Peyer's patch (tissue), 4 donors: ENCODE measurements at regions not wholly inside any gene's neighbourhood (a gene's known extent, or its start where the extent isn't known, plus 50 kb on each side); places are given as distances from the start of the nearest gene placed in this dataset.

Source experiments
- POLR2A ChIP-seq, 2 donors: fragments of 450-650 bp; IDR thresholded peaks; one replicate each; pipeline ENCODE4 v1.5.1; 2017; ENCODE audit warnings: antibody characterized with exemption in 2 of 2, mild to moderate bottlenecking in 2 of 2, moderate library complexity in 2 of 2
- TF ChIP-seq, protein P1 (sequence below), 6 experiments: fragments of 450-650 bp in 4 of 6; fragments of 200-600 bp in 2 of 6; sonication (generic) in 1 of 6; IDR thresholded peaks; one replicate each; pipeline ENCODE4 v1.5.1; 2017 to 2019; ENCODE audit warnings: antibody characterized with exemption in 6 of 6, mild to moderate bottlenecking in 3 of 6, moderate library complexity in 1 of 6

DNA sequence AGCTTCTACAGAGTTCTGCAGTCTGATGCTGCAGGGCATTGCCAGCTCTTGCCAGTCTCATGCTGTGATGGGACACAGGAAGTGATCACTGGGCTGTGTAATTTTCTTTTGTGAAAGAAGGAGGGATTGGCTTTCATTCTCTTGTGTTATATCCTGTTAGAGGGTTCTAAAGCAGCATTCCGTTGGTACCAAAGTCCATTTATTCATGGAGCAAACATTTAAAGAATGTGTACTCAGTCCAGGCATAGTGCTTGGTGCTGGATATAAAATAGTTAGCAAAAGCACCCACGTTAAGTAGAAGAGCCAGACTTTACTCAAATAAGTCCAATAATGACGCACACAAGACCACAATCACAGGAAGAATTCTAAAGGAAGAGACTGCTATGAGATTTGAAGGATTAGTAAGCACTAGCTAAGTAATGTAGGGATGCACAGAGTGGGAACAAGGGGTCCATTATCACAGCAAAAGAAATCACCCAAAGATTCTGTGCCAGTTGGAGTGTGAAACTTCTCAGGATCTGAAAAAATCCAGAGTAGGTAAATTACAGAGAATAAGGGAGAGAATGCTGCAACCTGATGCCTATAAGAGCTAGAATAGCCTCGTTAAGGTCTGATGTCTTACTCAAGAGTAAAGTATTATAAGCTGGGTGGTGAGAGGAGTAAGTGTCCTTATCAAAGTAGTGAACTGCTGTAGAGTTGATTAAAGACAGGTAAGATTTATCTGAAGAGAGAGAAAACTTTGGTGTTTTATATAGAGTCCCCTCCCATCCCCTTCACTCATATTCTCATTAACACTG lies 728.3 kb downstream of the METTL15 start:
- TF ChIP-seq, protein P1, sequence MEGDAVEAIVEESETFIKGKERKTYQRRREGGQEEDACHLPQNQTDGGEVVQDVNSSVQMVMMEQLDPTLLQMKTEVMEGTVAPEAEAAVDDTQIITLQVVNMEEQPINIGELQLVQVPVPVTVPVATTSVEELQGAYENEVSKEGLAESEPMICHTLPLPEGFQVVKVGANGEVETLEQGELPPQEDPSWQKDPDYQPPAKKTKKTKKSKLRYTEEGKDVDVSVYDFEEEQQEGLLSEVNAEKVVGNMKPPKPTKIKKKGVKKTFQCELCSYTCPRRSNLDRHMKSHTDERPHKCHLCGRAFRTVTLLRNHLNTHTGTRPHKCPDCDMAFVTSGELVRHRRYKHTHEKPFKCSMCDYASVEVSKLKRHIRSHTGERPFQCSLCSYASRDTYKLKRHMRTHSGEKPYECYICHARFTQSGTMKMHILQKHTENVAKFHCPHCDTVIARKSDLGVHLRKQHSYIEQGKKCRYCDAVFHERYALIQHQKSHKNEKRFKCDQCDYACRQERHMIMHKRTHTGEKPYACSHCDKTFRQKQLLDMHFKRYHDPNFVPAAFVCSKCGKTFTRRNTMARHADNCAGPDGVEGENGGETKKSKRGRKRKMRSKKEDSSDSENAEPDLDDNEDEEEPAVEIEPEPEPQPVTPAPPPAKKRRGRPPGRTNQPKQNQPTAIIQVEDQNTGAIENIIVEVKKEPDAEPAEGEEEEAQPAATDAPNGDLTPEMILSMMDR (IDR thresholded peaks at IDR 0.05) = no peak
- TF ChIP-seq POLR2A (IDR thresholded peaks at IDR 0.05) = no peak
